NCI-H1417 treated with DMSO at 0.1 percent for 48 hours (cell line): ENCODE measurements at regions not wholly inside any gene's neighbourhood (a gene's known extent, or its start where the extent isn't known, plus 50 kb on each side); places are given as distances from the start of the nearest gene placed in this dataset.

ENCODE experiments used
- DNase-seq: peaks from one replicate; lab custom pipeline; 2025; lab: John Stamatoyannopoulos, UW

- DNase-seq: no peak
Observed at GRCh38 chr13:109669956-109670355, 116.4 kb downstream of the IRS2 start.

DNA sequence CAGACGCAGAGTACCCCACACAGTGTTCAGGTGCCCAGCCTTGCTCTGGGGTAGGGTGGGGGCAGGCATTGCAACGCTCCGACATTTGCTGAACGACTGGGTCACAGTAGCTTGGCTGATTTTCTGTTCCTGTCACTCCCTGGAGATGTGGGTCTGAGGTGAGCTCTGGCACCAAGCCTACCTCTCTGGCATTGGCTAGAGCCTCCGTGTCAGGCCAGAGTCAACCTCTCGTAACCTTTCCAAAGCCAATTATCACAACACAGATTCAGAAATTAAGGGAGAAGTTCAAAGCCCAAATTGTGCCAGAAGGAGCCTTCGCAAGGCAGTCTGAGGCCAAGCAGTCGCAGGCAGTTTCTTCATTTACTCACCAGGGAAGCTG is 117.2 kb downstream of the IRS2 start:
- no peak for DNase-seq

GRCh38 chr13:109668433-109669233 is 117.8 kb downstream of the IRS2 start:
- DNase-seq: no peak

DNA sequence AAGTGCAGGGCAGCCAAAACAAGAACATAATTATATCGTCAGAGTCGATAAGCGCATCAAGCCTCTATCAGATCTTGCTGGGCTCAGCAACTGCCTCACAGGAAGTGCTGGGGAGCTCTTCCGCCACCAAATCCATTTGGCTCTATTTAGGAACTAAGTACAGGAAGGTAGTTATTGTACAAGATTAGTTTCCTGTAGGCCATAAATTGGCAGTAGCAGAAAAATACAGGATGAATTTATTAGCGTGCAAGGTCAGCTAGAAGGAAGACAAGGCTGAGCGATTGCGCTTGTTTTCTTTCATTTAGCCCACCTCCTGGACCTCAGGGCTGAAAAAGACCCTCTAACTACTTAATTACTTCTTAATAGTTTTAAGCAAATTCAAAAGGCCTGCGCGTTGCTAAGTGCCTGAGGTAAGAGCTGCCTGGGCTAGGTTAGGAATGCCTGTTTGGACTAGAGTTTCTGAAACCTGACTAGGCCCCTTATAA is 118.5 kb downstream of the IRS2 start:
- no peak for DNase-seq

DNA sequence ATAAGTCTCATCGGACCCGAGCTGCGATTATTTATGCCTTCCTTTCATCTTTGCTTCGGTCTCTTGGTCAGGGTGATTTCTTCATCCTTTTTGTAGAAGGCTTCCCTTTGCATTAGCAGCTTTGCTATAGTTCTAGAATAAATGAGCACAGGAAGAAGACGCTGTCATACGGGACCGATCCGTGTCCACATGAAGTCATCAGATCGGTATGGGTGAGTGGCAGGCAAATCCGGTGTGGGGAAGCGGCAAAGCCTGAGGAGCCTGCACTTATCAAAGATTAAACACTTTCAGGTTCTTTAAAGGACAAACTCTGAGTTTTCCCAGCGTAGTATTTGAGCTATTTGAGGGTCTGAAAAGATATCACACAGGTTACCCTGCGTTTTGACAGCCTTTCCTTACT is 119.3 kb downstream of the IRS2 start:
- no peak for DNase-seq

GRCh38 chr13:109666656-109667055 is 119.7 kb downstream of the IRS2 start:
- DNase-seq: no peak

- no peak for DNase-seq
Observed at GRCh38 chr13:109665781-109666249, 120.6 kb downstream of the IRS2 start.

GRCh38 chr13:109665240-109665639 is 121.1 kb downstream of the IRS2 start:
- DNase-seq: no peak

DNA sequence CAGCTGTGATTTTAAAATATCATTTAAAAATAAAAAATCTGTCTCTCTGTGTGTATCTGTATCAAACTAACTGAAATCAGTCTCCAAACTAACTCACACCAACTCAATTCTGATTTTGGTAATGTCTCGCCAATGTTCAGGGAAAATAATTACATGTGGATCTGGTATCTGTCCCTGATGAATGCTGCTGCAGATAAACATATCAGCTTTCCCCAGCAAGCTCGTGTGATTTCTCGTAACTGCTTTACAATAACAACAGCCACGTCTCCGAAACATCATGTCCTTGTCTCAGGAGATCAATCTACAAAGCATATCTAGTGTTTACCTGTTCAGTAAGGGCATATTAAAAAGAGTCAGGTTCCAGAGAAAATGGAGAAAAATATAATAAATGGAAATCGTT is 129.0 kb downstream of the IRS2 start:
- DNase-seq: no peak

DNA sequence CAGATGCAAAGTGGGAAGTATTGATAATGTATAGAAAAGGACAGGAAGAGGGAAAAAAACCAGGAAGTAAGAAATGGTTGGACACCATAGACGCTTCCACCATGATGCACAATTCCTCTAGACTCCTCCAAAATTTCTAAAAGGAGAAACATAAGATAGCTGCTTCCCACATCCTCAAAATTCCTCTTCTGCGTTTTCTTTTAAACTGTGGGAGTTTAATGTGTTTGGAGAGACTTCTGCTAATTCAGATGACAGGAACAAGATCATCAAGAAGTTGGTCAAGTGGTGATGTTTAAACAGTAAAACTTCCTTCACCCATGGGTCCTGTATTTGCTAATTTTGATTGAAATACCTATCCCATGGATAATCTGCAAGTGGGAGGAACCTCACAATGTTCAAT is 130.2 kb downstream of the IRS2 start:
- DNase-seq: no peak

GRCh38 chr13:109655611-109656010 is 130.8 kb downstream of the IRS2 start:
- no peak for DNase-seq

GRCh38 chr13:109655206-109655600 is 131.2 kb downstream of the IRS2 start:
- DNase-seq: no peak

GRCh38 chr13:109654341-109655205 is 131.8 kb downstream of the IRS2 start:
- DNase-seq: no peak

- no peak for DNase-seq
Observed at GRCh38 chr13:109652531-109652930, 133.9 kb downstream of the IRS2 start.

DNA sequence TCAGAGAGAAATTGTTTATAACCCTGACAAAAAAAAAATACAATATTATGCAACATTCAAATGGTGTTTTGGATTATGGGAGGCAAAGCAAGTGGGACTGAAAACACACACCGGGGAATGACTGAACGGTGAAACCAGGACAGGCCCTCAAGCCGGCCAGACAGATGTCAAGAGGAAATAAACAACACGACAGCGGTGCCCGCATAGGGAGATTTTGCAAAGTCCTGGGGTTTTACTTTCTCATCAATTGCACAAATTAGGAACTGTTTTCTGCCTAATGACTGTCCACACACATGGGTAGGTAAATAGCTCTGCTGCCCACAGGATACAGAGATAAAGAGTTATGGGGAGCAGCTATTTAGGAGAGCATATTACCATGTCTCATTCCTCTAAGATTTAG is 134.5 kb downstream of the IRS2 start:
- no peak for DNase-seq

- DNase-seq: no peak
Observed at GRCh38 chr13:109651311-109651710, 135.1 kb downstream of the IRS2 start.

DNA sequence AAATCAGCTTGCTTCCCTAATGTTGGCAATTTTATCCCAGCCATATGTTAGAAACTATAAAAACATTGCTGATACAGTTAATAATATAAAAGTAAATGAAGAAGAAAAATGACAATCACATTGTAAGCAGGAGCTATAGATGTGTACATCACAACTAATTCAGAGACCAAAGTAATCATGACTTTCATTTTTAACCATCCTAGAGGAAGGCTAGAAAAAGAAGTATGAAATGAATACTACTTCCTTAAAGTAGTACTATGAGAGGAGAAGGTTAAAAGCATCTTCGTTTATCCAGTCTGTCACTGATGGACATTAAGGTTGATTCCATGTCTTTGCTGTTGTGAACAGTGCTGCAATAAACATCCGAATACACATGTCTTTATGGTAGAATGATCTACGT is 135.5 kb downstream of the IRS2 start:
- DNase-seq: no peak

GRCh38 chr13:109649713-109650112 is 136.7 kb downstream of the IRS2 start:
- DNase-seq: no peak

GRCh38 chr13:109647699-109648098 is 138.7 kb downstream of the IRS2 start:
- no peak for DNase-seq

DNA sequence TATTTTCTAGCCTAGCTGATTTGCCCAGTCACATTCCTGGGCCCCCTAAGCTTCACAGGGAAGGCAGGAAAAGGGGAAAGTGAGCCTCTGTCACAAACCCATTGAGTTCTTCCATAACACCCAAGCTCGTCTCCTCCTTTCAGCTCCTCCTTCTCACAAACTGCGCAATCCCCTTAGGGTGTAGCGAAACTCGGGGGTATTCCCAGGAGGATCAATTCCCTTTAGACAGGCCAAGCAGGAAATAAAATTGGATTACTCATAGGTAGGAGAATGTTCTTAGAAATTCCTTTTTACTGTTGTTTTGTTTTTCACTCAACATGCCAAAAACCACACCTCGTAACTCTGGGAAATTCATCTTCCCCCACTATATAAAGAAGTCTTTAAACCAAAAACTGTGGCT is 139.3 kb downstream of the IRS2 start:
- no peak for DNase-seq

DNA sequence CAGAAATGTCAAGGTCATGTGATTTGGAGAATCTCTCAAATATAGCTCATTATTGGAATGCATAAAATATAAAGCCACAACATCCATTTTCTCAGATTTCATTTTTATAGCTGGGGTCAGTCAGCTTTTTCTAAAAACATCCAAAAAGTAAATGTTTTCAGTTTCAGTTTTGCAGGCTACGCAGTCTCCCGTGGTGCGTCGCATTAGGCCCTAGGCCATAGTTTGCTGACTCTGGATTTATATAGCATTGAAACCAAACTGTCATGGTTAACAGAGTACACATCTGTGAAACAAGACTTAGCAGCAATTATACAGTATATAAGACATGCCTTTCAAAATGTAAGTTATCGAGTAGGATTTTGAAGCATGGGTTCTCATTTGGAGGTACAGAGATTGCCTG is 140.0 kb downstream of the IRS2 start:
- DNase-seq: no peak

DNA sequence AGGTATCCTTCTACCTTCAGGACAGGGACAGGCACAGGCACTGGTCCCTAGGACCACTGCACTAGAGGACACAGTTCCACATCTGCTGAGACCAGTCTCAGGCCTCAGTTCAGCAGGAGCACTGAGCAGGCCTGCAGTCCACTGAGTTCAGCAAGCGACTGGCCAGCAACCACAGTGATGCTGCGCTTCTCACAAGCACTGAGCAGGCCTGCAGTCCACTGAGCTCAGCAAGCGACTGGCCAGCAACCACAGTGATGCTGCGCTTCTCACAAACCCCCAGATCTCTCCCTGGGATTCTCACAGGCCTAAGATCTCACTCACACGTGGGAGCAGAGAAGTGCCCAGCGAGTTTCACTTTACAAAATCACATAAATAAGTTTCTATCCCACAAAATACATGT is 140.6 kb downstream of the IRS2 start:
- no peak for DNase-seq

DNA sequence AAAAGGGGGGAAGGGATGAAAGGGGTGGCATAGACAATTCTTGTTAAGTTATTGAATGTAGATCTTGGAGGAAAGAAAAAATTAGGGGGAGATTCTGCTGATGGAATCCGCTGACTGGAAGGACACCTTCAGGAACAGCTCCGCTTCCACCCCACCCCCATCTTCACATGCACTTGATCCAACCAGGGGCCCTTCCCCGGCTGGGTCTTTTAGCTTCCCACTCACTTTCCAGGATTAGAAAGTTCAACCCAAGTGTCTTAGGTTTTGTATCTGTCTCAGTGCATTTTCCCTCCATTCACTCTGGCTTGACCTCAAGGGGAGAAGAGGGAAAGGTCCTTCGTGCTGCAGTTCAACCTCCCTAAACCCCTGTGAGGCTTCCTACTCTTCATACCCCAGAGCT is 141.4 kb downstream of the IRS2 start:
- no peak for DNase-seq
